AG09319 (cell line): ENCODE measurements at regions not wholly inside any gene's neighbourhood (a gene's known extent, or its start where the extent isn't known, plus 50 kb on each side); places are given as distances from the start of the nearest gene placed in this dataset.

ENCODE experiments used
- DNase-seq: peaks from one replicate; pipeline ENCODE4 v3.0.0-alpha.2; 2010; ENCODE audit warnings: low read depth; ENCODE audit errors: extremely low read depth
- CTCF ChIP-seq: IDR thresholded peaks from 2 replicates; pipeline ENCODE4 v1.5.1; 2011; ENCODE audit warnings: low read depth, mild to moderate bottlenecking, inconsistent platforms, low read length, moderate library complexity

- no peak for DNase-seq
- TF ChIP-seq CTCF, result no peak
Observed at GRCh38 chr15:95591886-95592285, 738.6 kb upstream of the NR2F2 start.

- DNase-seq, result no peak
- no peak for TF ChIP-seq CTCF
Observed at GRCh38 chr15:95594496-95594895, 736.0 kb upstream of the NR2F2 start.

GRCh38 chr15:95595759-95596158, 734.7 kb upstream of the NR2F2 start:
- TF ChIP-seq CTCF, result no peak
- no peak for DNase-seq

DNA sequence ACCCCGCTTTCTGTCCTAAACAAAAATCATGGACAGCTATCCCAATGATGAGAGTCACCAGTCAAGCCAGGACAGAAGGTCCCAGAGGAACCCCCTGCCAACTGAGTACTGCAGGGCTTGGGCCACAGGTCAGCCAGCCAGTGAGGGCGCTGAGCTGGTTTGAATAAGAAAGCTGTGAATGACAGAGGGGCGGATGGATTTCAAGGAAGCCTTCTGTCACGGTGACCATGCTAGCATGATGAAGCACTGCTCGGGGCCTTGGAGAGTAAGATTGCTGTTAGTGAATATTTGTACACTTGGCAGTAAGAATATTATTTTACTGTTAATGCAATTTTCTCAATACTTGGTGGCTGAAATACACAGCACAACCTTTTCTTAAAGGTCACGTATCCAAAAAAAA, 734.0 kb upstream of the NR2F2 start:
- TF ChIP-seq CTCF, result no peak
- DNase-seq, result no peak

DNA sequence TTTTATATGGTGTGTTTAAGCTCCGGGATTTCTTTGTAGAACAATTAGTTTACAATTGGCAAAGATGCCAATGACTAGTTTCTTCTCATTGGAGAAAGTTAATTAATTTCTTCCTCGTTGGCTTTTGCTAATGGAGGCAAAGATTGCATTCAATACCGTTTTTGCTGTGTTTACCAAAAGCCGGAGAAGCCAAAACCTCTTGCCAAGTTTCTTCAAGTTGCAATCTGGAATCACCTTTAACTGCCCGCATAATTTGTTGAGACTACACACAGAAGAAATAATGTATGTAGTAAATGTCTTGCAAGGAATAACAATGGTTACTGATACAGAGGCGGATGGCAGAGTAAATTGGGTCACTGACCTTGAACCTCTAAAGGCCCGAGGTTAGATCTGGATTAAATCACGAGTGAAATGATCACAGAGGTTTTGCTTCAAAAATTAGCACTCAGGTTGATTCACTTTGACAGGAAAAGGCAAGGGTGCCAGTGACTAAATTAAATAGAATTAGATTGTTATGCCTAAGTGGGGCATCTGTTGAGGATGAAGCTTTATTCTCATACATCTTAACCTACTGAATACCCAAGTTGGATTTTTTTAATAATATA, 732.1 kb upstream of the NR2F2 start:
- DNase-seq, result no peak
- TF ChIP-seq CTCF, result no peak

DNA sequence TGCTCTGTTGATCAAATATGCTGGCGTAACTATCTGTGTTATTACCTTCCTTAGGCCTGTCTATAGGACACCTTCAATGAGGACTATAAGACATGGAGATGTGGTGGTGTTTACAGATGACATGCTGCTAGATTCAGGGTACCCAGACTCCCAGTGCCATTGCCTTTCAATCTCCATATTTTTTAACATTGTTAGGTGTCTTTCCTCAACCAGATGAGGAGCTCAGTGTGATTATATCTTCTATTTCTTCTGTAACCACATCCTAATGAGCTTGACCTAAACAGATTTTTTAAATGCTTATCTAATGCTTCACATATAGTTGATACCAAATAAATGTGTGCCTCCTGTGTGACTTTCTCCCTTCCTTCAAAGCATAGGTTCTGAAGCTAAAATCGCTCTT, 730.1 kb upstream of the NR2F2 start:
- TF ChIP-seq CTCF, result no peak

GRCh38 chr15:95600884-95601283, 729.6 kb upstream of the NR2F2 start:
- DNase-seq, result no peak
- no peak for TF ChIP-seq CTCF

More for the DNA sequence above, 730.1 kb upstream of the NR2F2 start:
- no peak for DNase-seq
